Vagina (tissue), 2 donors: ENCODE measurements at regions not wholly inside any gene's neighbourhood (a gene's known extent, or its start where the extent isn't known, plus 50 kb on each side); places are given as distances from the start of the nearest gene placed in this dataset.

Experiments used
- DNase-seq, 2 donors: peaks; one replicate each; pipeline ENCODE4 v3.0.0-alpha.2; 2017; ENCODE audit errors: extremely low spot score in 2 of 2
- H3K27ac ChIP-seq: fragments of 200-600 bp; sonication (generic); one replicate; pipeline ENCODE4 v1.5.1; 2019
- H3K27me3 ChIP-seq: fragments of 200-600 bp; sonication (generic); one replicate; pipeline ENCODE4 v1.5.1; 2019
- H3K36me3 ChIP-seq, 2 donors: fragments of 200-600 bp; sonication (generic); one replicate each; pipeline ENCODE4 v1.5.1; 2017 to 2019
- H3K4me1 ChIP-seq: fragments of 200-600 bp; sonication (generic); one replicate; pipeline ENCODE4 v1.5.1; 2019
- H3K4me3 ChIP-seq, 2 donors: fragments of 200-600 bp; sonication (generic); 1 replicate in 1 of 2; 2 replicates in 1 of 2; pipeline ENCODE4 v1.5.1; 2016 to 2019
- H3K9me3 ChIP-seq: fragments of 200-600 bp; sonication (generic); one replicate; pipeline ENCODE4 v1.5.1; 2019
- POLR2A ChIP-seq, 2 donors: fragments of 450-650 bp; IDR thresholded peaks; one replicate each; pipeline ENCODE4 v1.6.1; 2017; ENCODE audit warnings: antibody characterized with exemption in 2 of 2, mild to moderate bottlenecking in 2 of 2, moderate library complexity in 2 of 2
- POLR2AphosphoS5 ChIP-seq, 2 donors: sonication (generic); formaldehyde crosslinking; IDR thresholded peaks; one replicate each; pipeline ENCODE4 v1.9.0; 2017; ENCODE audit warnings: antibody characterized with exemption in 2 of 2, mild to moderate bottlenecking in 2 of 2, low read depth in 1 of 2; ENCODE audit not compliant: insufficient read depth in 1 of 2
- intact Hi-C: fragments of 100-400 bp; cut with DNase I; formaldehyde crosslinking; loops from one replicate; pipeline ENCODE4 v1.15.1; 2023
- TF ChIP-seq, protein P1 (sequence below), 3 experiments: fragments of 450-650 bp in 2 of 3; fragments of 200-600 bp in 1 of 3; sonication (generic) in 1 of 3; IDR thresholded peaks; one replicate each; pipeline ENCODE4 v1.5.1; 2017 to 2019; ENCODE audit warnings: antibody characterized with exemption in 3 of 3, mild to moderate bottlenecking in 2 of 3, moderate library complexity in 2 of 3

DNA sequence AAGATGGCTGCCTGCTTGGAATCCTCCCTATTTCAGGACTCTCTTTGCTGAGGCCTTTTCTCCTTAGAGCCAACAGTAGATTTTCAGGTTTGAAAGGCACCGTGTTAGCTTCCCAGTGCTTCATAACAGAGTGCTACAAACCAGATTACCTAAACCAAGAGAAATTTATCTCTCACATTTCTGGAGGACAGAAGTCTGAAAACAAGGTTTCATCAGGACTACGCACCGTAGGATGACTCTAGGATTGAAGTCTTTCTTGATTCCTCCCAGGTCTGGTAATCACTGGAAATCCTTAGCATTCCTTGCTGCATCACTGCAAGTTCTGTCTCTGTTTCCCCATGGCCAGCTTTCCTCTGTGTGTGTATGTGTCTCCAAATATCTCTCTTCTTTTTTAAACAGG is 508.4 kb upstream of the GJE1 start:
- no peaks in the 10 kb centered on the region for H3K4me1 ChIP-seq
- TF ChIP-seq POLR2A (IDR thresholded peaks at IDR 0.05) (no peak), POLR2AphosphoS5 (IDR thresholded peaks at IDR 0.05; ENCODE audit: insufficient read depth in 1 of 2, low read depth in 1 of 2) (no peak)
- TF ChIP-seq, protein P1, sequence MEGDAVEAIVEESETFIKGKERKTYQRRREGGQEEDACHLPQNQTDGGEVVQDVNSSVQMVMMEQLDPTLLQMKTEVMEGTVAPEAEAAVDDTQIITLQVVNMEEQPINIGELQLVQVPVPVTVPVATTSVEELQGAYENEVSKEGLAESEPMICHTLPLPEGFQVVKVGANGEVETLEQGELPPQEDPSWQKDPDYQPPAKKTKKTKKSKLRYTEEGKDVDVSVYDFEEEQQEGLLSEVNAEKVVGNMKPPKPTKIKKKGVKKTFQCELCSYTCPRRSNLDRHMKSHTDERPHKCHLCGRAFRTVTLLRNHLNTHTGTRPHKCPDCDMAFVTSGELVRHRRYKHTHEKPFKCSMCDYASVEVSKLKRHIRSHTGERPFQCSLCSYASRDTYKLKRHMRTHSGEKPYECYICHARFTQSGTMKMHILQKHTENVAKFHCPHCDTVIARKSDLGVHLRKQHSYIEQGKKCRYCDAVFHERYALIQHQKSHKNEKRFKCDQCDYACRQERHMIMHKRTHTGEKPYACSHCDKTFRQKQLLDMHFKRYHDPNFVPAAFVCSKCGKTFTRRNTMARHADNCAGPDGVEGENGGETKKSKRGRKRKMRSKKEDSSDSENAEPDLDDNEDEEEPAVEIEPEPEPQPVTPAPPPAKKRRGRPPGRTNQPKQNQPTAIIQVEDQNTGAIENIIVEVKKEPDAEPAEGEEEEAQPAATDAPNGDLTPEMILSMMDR (IDR thresholded peaks at IDR 0.05): no peak
- no peak for DNase-seq
- H3K4me3 ChIP-seq: no peak overlapping the region
- H3K27me3 ChIP-seq: no peaks in the 10 kb centered on the region
- H3K9me3 ChIP-seq: no peaks in the 10 kb centered on the region
- intact Hi-C loops: no loop called here
- no peak overlapping the region for H3K27ac ChIP-seq
- H3K36me3 ChIP-seq: no peaks in the 10 kb centered on the region

DNA sequence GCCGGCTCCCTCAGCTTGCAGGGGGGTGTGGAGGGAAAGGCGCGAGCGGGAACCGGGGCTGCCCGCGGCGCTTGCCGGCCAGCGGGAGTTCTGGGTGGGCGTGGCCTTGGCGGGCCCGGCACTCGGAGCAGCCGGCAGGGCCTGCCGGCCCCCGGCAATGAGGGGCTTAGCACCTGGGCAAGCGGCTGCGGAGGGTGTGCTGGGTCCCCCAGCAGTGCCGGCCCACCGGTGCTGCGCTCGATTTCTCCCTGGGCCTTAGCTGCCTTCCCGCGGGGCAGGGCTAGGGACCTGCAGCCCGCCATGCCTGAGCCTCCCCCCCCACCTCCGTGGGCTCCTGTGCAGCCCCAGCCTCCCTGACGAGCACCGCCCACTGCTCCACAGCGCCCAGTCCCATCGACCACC is 514.5 kb upstream of the GJE1 start:
- no peaks in the 10 kb centered on the region for H3K9me3 ChIP-seq
- no peak for DNase-seq
- H3K4me1 ChIP-seq: no peaks in the 10 kb centered on the region
- H3K27ac ChIP-seq: no peak overlapping the region
- no peak overlapping the region for H3K4me3 ChIP-seq
- TF ChIP-seq, protein P1 (IDR thresholded peaks at IDR 0.05): no peak
- TF ChIP-seq POLR2A (IDR thresholded peaks at IDR 0.05) (no peak), POLR2AphosphoS5 (IDR thresholded peaks at IDR 0.05; ENCODE audit: insufficient read depth in 1 of 2, low read depth in 1 of 2) (no peak)
- no peaks in the 10 kb centered on the region for H3K36me3 ChIP-seq
- H3K27me3 ChIP-seq: no peaks in the 10 kb centered on the region
- intact Hi-C loops: no loop called here

DNA sequence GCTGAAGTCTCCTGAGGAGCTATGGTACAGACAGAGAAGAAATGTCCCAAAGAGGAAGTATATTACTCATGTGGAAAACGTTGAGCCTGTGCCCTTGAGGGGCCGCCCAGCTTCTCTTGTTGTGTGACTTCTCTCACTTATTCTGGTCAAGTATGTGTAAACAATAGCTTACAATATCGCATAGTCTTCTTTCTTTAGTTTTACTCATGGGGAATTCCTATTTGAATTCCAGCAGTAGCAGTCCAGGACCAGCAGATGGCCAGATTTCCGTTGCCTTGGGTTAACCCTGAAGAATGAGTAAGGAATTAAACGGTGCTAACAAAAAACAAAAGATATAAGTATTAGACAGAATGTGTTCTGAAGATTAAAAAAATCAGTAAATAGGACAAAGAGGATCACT is 522.0 kb upstream of the GJE1 start:
- TF ChIP-seq, protein P1 (IDR thresholded peaks at IDR 0.05): no peak
- no peak for TF ChIP-seq POLR2A (IDR thresholded peaks at IDR 0.05)
- no peak for TF ChIP-seq POLR2AphosphoS5 (IDR thresholded peaks at IDR 0.05; ENCODE audit: insufficient read depth in 1 of 2, low read depth in 1 of 2)
- H3K27ac ChIP-seq: no peak overlapping the region
- H3K4me3 ChIP-seq: no peak overlapping the region
- H3K4me1 ChIP-seq: no peaks in the 10 kb centered on the region
- H3K27me3 ChIP-seq: no peaks in the 10 kb centered on the region
- intact Hi-C loops: no loop called here
- H3K36me3 ChIP-seq: no peaks in the 10 kb centered on the region
- no peak for DNase-seq
- H3K9me3 ChIP-seq: no peaks in the 10 kb centered on the region

DNA sequence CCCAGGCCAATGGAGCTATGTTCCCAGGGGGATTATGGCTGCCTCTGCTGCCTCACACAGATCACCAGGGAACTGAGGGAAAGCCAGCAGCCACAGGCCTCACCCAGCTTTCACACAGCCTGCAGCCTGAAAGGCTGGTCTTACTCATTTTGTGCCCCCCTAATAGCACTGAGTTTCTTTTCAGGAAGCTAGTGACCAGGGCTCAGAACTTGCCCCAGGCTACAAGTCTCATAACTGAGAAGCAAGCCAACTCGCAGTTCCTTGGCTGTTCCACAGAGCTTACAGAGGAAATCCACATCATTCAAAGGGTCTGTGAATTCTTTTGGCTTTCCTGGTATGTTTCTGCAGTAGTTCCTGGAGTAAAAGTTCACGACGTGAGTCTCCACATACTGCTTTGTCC is 524.8 kb upstream of the GJE1 start:
- H3K4me1 ChIP-seq: no peaks in the 10 kb centered on the region
- intact Hi-C loops: no loop called here
- no peaks in the 10 kb centered on the region for H3K36me3 ChIP-seq
- H3K27me3 ChIP-seq: no peaks in the 10 kb centered on the region
- no peak overlapping the region for H3K27ac ChIP-seq
- no peak overlapping the region for H3K4me3 ChIP-seq
- H3K9me3 ChIP-seq: no peaks in the 10 kb centered on the region
- TF ChIP-seq, protein P1 (IDR thresholded peaks at IDR 0.05): no peak
- no peak for TF ChIP-seq POLR2A (IDR thresholded peaks at IDR 0.05)
- TF ChIP-seq POLR2AphosphoS5 (IDR thresholded peaks at IDR 0.05; ENCODE audit: insufficient read depth in 1 of 2, low read depth in 1 of 2): no peak
- DNase-seq: no peak

DNA sequence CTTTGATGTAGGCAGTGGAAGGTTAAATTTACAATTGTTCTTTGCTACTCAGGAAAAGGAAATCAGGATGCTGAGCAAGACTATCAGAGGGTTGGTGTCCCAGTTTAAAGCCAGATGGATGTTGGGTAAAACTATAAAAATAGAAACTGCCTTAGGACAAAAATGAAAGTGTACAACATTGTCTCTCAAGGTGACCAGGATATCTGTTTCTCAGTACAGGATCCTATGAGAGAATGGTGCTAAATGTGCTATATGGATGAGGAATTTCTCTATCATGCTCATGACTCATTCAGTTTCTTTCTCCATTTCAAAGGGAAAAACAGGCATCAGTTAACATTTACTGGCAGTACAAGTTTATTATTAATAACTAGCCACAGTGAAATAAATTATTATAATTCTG is 534.2 kb upstream of the GJE1 start:
- no peak for DNase-seq
- Histone ChIP-seq H3K36me3 (no peaks in the 10 kb centered on the region), H3K27ac (no peak overlapping the region), H3K9me3 (no peaks in the 10 kb centered on the region), H3K27me3 (no peaks in the 10 kb centered on the region), H3K4me3 (no peak overlapping the region), H3K4me1 (no peaks in the 10 kb centered on the region)
- TF ChIP-seq, protein P1 (IDR thresholded peaks at IDR 0.05): no peak
- TF ChIP-seq POLR2AphosphoS5 (IDR thresholded peaks at IDR 0.05; ENCODE audit: insufficient read depth in 1 of 2, low read depth in 1 of 2): no peak
- no peak for TF ChIP-seq POLR2A (IDR thresholded peaks at IDR 0.05)
- intact Hi-C loops: no loop called here
